HG02885 (cell line): ENCODE measurements at regions not wholly inside any gene's neighbourhood (a gene's known extent, or its start where the extent isn't known, plus 50 kb on each side); places are given as distances from the start of the nearest gene placed in this dataset.

Experiments
- ATAC-seq: cut with Tn5 transposase; IDR thresholded peaks from one replicate; pipeline ENCODE4 v1.9.1; 2021; ENCODE audit warnings: mild to moderate bottlenecking; ENCODE audit not compliant: unreplicated experiment, poor library complexity

DNA sequence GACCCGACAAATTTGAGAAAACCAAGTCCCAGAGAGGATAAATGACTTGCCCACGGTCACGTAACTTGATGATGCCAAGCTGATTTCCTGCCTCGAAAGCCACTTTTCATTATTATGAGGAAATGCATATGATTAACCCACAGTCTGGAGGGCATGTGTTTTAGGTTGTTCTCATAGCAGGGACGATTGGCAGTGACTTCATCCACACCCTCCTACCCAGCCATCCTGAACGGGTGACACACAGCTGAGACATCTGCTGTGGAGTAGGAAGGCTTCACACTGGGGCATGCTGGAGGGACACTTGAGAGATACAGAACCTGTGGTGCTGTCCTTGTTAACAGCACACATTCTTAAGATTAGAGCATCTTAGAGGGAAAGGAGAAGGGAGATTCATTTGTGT lies 65.4 kb upstream of the WDFY2 start:
- ATAC-seq = no peak

DNA sequence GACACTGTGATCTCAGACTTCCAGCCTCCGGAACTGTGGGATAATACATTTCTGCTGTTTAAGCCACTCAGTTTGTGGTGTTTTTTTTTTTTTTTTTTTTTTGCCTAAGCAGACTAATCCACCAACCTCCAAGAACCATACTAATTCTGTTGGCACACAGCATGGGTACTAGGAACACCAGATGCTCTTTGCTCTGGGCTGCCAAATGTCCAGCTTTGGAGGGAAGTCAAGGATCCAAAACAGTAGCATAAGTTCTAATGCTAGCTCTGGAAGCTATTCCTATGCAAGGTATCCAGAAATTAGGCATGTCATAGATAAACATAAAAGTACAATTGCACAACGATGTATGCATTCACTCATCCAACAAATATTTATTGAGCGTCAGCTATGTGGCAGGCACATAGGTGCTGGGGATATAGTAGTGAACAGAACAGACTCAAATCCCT lies 64.5 kb upstream of the WDFY2 start:
- no peak for ATAC-seq

- ATAC-seq = no peak
Measured at GRCh38 chr13:51520524-51520923, 63.7 kb upstream of the WDFY2 start.

DNA sequence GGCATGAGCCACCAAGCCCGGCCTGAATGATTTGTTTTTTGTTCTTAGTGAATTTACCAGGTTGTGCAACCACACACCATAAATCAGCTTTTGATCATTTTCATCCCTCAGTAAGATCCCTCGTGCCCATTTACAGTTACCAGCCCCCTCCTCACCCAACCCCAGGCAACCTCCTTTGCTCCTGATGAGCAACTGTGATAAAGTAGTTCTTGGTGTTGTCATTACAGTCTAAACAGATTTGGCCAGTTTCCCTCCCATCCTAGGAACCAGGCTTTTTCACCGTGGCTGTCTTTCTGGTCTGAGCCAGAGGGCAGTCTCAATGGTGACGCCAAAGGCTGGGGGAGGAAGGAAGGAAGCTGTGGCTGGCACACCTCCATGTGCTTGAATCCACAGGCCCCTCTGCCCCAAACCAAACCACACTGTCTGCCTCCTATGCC lies 61.2 kb upstream of the WDFY2 start:
- ATAC-seq = no peak

DNA sequence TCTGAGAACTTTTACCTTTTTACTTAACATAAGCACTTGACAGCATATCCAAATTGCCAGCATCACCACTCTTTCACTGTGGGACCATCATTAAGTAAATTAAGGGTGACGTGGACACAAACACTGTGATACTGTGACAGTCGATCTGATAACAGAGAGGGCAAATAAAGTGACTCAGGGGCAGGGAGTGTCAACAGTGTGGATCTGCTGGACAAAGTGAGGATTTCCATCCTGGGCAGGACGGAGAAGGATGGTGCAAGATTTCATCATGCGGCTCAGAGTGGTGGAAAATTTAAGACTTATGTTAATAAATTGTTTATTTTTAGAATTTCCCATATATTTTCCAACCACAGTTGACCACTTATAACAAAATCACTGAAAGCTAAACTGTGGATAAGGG lies 60.0 kb upstream of the WDFY2 start:
- ATAC-seq = no peak

DNA sequence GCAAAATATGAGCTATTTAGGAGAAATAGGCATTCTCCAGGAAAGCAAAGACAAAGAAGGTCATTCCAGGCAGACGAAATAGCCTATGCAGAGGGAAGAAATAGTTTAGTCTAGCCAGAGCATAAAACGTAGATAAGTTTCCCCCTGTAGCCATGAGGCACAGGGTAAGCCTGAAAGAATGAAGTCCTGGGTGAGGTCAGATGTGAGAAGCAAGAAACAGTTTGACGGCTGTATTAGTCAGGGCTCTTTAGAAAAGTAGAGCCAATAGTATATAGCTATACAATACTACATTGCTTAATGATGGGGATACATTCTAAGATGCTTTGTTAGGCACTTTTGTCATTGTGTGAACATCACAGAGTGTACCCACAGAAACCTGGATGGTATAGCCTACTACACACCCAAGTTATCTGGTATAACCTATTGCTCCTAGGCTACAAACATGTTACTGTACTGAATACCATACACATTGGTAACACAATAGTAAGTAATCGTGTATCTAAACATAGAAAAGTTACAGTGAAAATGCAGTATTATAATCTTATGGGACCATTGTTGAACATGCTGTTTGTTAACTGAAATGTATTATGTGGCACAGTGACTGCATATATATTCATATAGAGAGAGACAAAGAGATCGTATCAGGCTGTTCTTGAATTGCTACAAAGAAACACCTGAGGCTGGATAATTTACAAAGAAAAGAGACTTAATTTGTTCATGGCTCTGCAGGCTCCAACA lies 59.3 kb upstream of the WDFY2 start:
- no peak for ATAC-seq

- ATAC-seq = no peak
Measured at GRCh38 chr13:51525567-51526167, 58.6 kb upstream of the WDFY2 start.

GRCh38 chr13:51526202-51526601 lies 58.1 kb upstream of the WDFY2 start:
- no peak for ATAC-seq

- ATAC-seq = no peak
Measured at GRCh38 chr13:51532736-51533197, 51.5 kb upstream of the WDFY2 start.

- ATAC-seq = peak; percentile 72
Measured at GRCh38 chr13:51534041-51534817, 50.0 kb upstream of the WDFY2 start.
